GM12891 (cell line): ENCODE measurements at regions not wholly inside any gene's neighbourhood (a gene's known extent, or its start where the extent isn't known, plus 50 kb on each side); places are given as distances from the start of the nearest gene placed in this dataset.

ENCODE experiments used
- DNase-seq: peaks from one replicate; pipeline ENCODE4 v3.0.0; 2011; ENCODE audit warnings: low spot score; ENCODE audit not compliant: insufficient read length
- FAIRE-seq: peaks from 2 replicates; lab custom pipeline; 2011; peaks lifted over from hg19 to GRCh38; lab: Jason Lieb, UNC
- PAX5 ChIP-seq: IDR thresholded peaks from 2 replicates; pipeline ENCODE4 v1.6.1; 2011; ENCODE audit warnings: low read length, moderate library complexity, mild to moderate bottlenecking; ENCODE audit not compliant: insufficient read depth, severe bottlenecking
- POLR2A ChIP-seq: IDR thresholded peaks from 2 replicates; pipeline ENCODE4 v1.6.1; 2011; ENCODE audit warnings: low read depth, low read length, control low read depth
- POLR2AphosphoS5 ChIP-seq: IDR thresholded peaks from 2 replicates; pipeline ENCODE4 v1.6.1; 2011; ENCODE audit warnings: low read depth, low read length, control low read depth
- POU2F2 ChIP-seq: IDR thresholded peaks from 2 replicates; pipeline ENCODE4 v1.6.1; 2011; ENCODE audit warnings: low read depth, mild to moderate bottlenecking, control low read depth, low read length, moderate library complexity
- SPI1 ChIP-seq: IDR thresholded peaks from 2 replicates; pipeline ENCODE4 v1.6.1; 2011; ENCODE audit warnings: low read depth, low read length, control low read depth
- TAF1 ChIP-seq: IDR thresholded peaks from 2 replicates; pipeline ENCODE4 v1.6.1; 2011; ENCODE audit warnings: low read depth, low read length, control low read depth

- FAIRE-seq: no peak
- no peak for DNase-seq
- no peak for TF ChIP-seq SPI1
- no peak for TF ChIP-seq POLR2AphosphoS5
- no peak for TF ChIP-seq POLR2A
- TF ChIP-seq POU2F2: no peak
- TF ChIP-seq PAX5: no peak
- no peak for TF ChIP-seq TAF1
Measured at GRCh38 chr21:20667931-20668330, 330.3 kb upstream of the NCAM2 start.

DNA sequence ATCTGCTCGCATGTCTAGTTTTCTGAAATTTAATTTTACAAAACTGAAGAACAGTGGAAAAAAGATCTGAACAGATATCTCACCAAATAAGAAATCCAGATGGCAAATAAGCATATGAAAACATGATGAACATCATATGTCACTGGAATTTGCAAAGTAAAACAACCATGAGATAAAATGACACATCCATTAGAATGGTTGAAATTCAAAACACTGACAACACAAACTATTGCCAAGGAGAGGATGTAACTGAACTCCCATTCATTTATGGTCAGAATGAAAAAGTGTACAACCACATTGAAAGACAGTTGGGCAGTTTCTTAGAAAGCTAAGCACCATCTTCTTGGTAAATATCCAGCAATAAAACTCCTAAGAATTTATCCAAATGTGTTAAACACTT lies 312.7 kb upstream of the NCAM2 start:
- FAIRE-seq (no peak), DNase-seq (no peak)
- TF ChIP-seq POU2F2 (no peak), SPI1 (no peak), PAX5 (no peak), POLR2AphosphoS5 (no peak), POLR2A (no peak), TAF1 (no peak)

GRCh38 chr21:20698585-20698984 lies 299.6 kb upstream of the NCAM2 start:
- TF ChIP-seq POLR2AphosphoS5 (no peak), TAF1 (no peak), SPI1 (no peak), POLR2A (no peak), PAX5 (no peak), POU2F2 (no peak)
- DNase-seq: no peak
- FAIRE-seq: no peak

DNA sequence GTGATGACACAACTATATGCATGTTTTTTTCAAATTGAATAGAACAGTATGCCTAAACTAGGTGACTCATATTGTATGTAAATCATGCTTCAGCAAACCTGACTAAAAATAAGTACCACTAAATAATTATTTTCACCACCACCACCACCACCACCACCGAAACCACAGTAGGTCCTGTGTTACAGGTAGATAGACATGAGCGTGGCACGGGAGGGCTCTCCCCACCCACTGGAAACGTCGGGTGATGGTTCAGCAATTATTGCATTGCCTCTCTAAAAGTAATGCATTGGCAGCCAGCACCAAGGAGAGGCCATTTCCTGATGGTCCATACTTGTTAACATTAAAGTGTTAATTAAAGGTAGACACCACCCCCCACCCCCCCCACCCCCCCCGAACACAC lies 297.0 kb upstream of the NCAM2 start:
- TF ChIP-seq PAX5 (no peak), POLR2AphosphoS5 (no peak), POU2F2 (no peak), TAF1 (no peak), POLR2A (no peak), SPI1 (no peak)
- DNase-seq (no peak), FAIRE-seq (no peak)

- DNase-seq: no peak
- TF ChIP-seq SPI1 (no peak), TAF1 (no peak), PAX5 (no peak), POLR2A (no peak), POU2F2 (no peak)
- FAIRE-seq: no peak
Measured at GRCh38 chr21:20703112-20703767, 295.0 kb upstream of the NCAM2 start.

DNA sequence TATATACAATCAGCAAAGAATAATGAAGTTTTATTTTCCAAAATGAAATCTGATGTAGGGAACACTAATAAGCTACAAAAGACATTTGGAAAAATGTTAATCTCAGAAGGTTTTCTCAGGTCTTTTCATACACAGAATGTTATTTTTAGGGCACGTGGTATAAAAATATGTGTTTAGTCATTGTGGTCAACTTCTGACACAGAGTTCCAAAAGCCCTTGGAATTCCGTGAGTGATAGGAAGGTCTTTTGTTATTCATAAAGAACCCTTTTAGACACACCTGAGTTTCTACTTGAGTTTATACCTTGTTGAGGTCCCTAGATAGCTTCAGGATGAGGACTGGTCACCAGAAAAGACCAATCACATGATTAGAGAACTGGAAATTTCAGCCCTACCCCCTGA lies 277.6 kb upstream of the NCAM2 start:
- FAIRE-seq (no peak), DNase-seq (no peak)
- TF ChIP-seq TAF1 (no peak), POLR2A (no peak), PAX5 (no peak), SPI1 (no peak), POU2F2 (no peak), POLR2AphosphoS5 (no peak)

GRCh38 chr21:20721151-20721550 lies 277.1 kb upstream of the NCAM2 start:
- DNase-seq: no peak
- TF ChIP-seq TAF1 (no peak), PAX5 (no peak), POLR2AphosphoS5 (no peak), SPI1 (no peak), POLR2A (no peak), POU2F2 (no peak)
- FAIRE-seq: no peak

DNA sequence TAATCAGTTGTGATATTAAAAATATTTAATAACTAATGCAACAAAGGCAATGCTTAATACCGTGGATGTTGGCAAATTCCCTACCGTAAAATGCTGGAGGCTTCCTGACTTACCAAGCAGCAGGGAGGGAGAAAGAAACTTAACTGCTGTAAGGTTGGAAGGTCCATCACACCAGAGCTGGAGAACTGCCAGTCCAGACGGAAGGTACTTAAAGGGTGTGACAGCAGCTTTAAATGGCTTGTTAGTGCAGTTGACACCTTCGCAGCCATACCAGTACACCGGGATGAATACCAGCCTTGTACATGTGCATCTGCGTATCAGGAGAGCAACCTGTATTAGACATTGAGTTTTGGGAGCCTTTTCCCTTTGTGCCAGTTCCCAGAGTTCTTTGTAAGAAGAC lies 269.5 kb upstream of the NCAM2 start:
- TF ChIP-seq SPI1 (no peak), TAF1 (no peak), POU2F2 (no peak), POLR2A (no peak), POLR2AphosphoS5 (no peak), PAX5 (no peak)
- DNase-seq (no peak), FAIRE-seq (no peak)

- TF ChIP-seq POLR2A (no peak), PAX5 (no peak), SPI1 (no peak), POLR2AphosphoS5 (no peak), TAF1 (no peak)
- FAIRE-seq (no peak), DNase-seq (no peak)
Measured at GRCh38 chr21:20729376-20729775, 268.8 kb upstream of the NCAM2 start.

DNA sequence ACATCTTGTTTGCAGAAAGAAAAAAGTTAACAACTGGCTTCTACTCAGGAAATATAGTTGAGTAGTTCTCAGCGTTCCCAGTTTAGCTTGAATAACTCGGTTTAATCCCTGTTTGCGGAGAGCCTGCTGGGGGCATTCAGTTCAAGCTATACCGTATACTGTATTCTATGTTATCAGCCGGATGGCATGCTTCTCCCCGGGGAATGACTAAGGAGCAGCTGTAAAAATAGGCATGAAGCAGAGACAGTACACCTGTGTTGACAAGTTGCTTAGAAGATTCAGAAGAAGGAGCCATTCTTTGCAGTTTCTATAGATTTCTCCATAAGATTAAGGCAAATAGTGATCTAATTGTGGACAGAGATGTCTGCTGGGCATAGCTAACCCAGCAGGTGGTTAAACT lies 267.8 kb upstream of the NCAM2 start:
- TF ChIP-seq TAF1: no peak
- TF ChIP-seq POU2F2: no peak
- no peak for TF ChIP-seq SPI1
- TF ChIP-seq POLR2A: no peak
- no peak for TF ChIP-seq POLR2AphosphoS5
- TF ChIP-seq PAX5: no peak
- DNase-seq: no peak
- no peak for FAIRE-seq
